ENCODE measurements at regions not wholly inside any gene's neighbourhood (a gene's known extent, or its start where the extent isn't known, plus 50 kb on each side); places are given as distances from the start of the nearest gene placed in this dataset.

DNA sequence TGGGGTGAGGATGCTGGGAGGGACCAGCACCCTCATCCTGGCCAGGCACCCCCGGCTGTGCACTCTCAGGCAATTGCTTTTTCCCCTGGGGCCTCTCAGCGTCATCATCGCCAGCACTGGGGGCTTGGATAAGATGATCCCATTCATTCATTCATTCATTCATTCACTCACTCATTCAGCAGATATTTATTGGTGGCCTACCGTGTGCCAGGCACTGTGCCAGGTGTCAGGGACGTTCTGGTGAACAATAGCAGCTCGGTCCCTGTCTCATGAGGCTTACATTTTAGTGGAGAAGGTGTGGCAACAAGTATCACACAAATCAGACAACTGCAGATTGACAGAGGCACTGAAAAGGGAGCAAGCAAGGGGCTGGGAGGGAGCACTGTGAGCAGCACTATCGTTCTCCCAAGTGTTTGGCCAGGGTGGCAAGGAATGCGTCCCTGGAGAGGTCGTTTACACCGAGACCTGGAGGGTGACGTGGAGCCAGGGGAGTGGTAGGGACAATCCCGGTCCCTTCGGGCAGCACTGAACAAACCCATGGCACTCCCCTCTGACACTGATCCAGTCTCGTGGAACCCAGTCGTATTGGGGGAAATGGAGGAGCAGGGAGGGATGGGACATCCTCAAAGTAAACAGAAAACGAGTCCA, 124.1 kb downstream of the PAPOLA start:
- Histone ChIP-seq H4K5ac (ENCODE audit: low read length) (no peak overlapping the region), H3K4ac (ENCODE audit: low read depth, low read length) (no peak overlapping the region), H3K79me2 (ENCODE audit: control insufficient read depth, insufficient read depth, low read length) (no peaks in the 10 kb centered on the region), H3K27ac (ENCODE audit: low read depth, low read length) (no peak overlapping the region), H2BK120ac (ENCODE audit: low read depth, low read length) (no peak overlapping the region), H3K18ac (ENCODE audit: low read length) (no peak overlapping the region), H3K79me1 (ENCODE audit: low read length) (no peaks in the 10 kb centered on the region), H2BK5ac (ENCODE audit: low read length) (no peak overlapping the region), H3K23ac (ENCODE audit: low read length) (no peak overlapping the region), H3K4me3 (ENCODE audit: low read length) (no peak overlapping the region), H3K36me3 (ENCODE audit: control insufficient read depth, insufficient read depth, low read length) (no peaks in the 10 kb centered on the region), H4K8ac (ENCODE audit: low read depth, low read length) (no peak overlapping the region), H3K4me1 (ENCODE audit: control insufficient read depth, low read depth, low read length) (no peaks in the 10 kb centered on the region), H3K9ac (ENCODE audit: low read length) (no peak overlapping the region), H3K4me2 (ENCODE audit: low read length) (no peak overlapping the region), H3K56ac (ENCODE audit: low read length) (no peak overlapping the region), H2BK15ac (replicated peaks; ENCODE audit: low read depth) (no peak overlapping the region), H2AK5ac (ENCODE audit: low read length) (no peak overlapping the region), H3K27me3 (ENCODE audit: insufficient read depth, low read length, poor library complexity) (no peaks in the 10 kb centered on the region)
- no peak for DNase-seq
- WGBS (ENCODE audit: extremely low coverage, insufficient coverage, low lambda C conversion rate): no CpG with 5 or more reads among the region's 16 CpGs

DNA sequence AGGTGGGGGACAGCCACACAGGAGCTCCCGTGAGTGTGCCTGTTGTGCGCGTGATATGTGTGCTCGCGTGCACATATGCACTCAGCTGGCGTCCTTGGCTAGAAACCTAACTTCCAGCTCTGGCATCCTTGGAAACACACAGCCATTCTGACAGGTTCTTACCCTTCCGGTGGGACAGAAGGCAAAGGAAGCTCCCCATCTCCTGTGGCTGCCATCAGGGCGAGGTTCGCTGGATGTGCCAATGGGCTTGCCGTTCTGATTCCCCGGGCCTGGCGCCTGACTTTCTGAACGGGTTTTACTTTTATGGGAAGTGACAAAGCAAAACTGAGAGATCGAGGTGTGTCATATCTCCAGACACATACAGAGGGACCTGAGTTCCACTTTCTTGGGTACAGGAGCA, 124.7 kb downstream of the PAPOLA start:
- H2BK5ac ChIP-seq (ENCODE audit: low read length): no peak overlapping the region
- H3K56ac ChIP-seq (ENCODE audit: low read length): no peak overlapping the region
- no peak overlapping the region for H4K5ac ChIP-seq (ENCODE audit: low read length)
- H3K27me3 ChIP-seq (ENCODE audit: insufficient read depth, low read length, poor library complexity): no peaks in the 10 kb centered on the region
- DNase-seq: no peak
- no peak overlapping the region for H4K8ac ChIP-seq (ENCODE audit: low read depth, low read length)
- H3K18ac ChIP-seq (ENCODE audit: low read length): no peak overlapping the region
- H3K4ac ChIP-seq (ENCODE audit: low read depth, low read length): no peak overlapping the region
- H3K36me3 ChIP-seq (ENCODE audit: control insufficient read depth, insufficient read depth, low read length): no peaks in the 10 kb centered on the region
- no CpG with 5 or more reads among the region's 14 CpGs for WGBS (ENCODE audit: extremely low coverage, insufficient coverage, low lambda C conversion rate)
- no peak overlapping the region for H2AK5ac ChIP-seq (ENCODE audit: low read length)
- no peak overlapping the region for H3K23ac ChIP-seq (ENCODE audit: low read length)
- H3K4me1 ChIP-seq (ENCODE audit: control insufficient read depth, low read depth, low read length): no peaks in the 10 kb centered on the region
- H3K4me2 ChIP-seq (ENCODE audit: low read length): no peak overlapping the region
- H3K4me3 ChIP-seq (ENCODE audit: low read length): no peak overlapping the region
- H3K27ac ChIP-seq (ENCODE audit: low read depth, low read length): no peak overlapping the region
- no peak overlapping the region for H2BK15ac ChIP-seq (replicated peaks; ENCODE audit: low read depth)
- no peaks in the 10 kb centered on the region for H3K79me1 ChIP-seq (ENCODE audit: low read length)
- no peaks in the 10 kb centered on the region for H3K79me2 ChIP-seq (ENCODE audit: control insufficient read depth, insufficient read depth, low read length)
- no peak overlapping the region for H2BK120ac ChIP-seq (ENCODE audit: low read depth, low read length)
- no peak overlapping the region for H3K9ac ChIP-seq (ENCODE audit: low read length)

DNA sequence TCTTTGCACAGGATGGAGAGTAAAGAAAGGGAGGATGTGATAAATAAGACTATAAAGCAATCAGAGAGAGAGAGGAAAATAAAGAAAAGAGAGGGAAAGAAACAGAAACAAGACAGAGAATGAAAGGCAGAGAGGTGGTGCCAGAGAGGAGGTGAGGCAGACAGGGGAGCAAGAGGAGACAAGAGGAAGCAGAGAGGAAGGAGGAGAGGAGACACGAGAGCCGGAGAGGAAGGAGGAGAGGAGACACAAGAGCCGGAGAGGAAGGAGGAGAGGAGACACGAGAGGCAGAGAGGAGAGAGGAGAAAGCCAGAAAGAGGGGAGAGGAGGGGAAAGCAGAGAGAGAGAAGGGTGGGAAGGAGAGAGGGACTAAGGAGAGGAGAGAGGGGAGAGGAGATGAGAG, 125.2 kb downstream of the PAPOLA start:
- H3K4me1 ChIP-seq (ENCODE audit: control insufficient read depth, low read depth, low read length): no peaks in the 10 kb centered on the region
- no peak overlapping the region for H3K4me2 ChIP-seq (ENCODE audit: low read length)
- no peak overlapping the region for H3K4me3 ChIP-seq (ENCODE audit: low read length)
- DNase-seq: no peak
- no CpG with 5 or more reads among the region's 4 CpGs for WGBS (ENCODE audit: extremely low coverage, insufficient coverage, low lambda C conversion rate)
- H3K36me3 ChIP-seq (ENCODE audit: control insufficient read depth, insufficient read depth, low read length): no peaks in the 10 kb centered on the region
- H2BK15ac ChIP-seq (replicated peaks; ENCODE audit: low read depth): no peak overlapping the region
- no peak overlapping the region for H3K4ac ChIP-seq (ENCODE audit: low read depth, low read length)
- H4K5ac ChIP-seq (ENCODE audit: low read length): no peak overlapping the region
- no peak overlapping the region for H2BK5ac ChIP-seq (ENCODE audit: low read length)
- no peak overlapping the region for H3K27ac ChIP-seq (ENCODE audit: low read depth, low read length)
- H3K18ac ChIP-seq (ENCODE audit: low read length): no peak overlapping the region
- no peak overlapping the region for H2BK120ac ChIP-seq (ENCODE audit: low read depth, low read length)
- H3K79me2 ChIP-seq (ENCODE audit: control insufficient read depth, insufficient read depth, low read length): no peaks in the 10 kb centered on the region
- no peak overlapping the region for H2AK5ac ChIP-seq (ENCODE audit: low read length)
- H3K56ac ChIP-seq (ENCODE audit: low read length): no peak overlapping the region
- no peaks in the 10 kb centered on the region for H3K79me1 ChIP-seq (ENCODE audit: low read length)
- no peak overlapping the region for H4K8ac ChIP-seq (ENCODE audit: low read depth, low read length)
- no peaks in the 10 kb centered on the region for H3K27me3 ChIP-seq (ENCODE audit: insufficient read depth, low read length, poor library complexity)
- no peak overlapping the region for H3K23ac ChIP-seq (ENCODE audit: low read length)
- H3K9ac ChIP-seq (ENCODE audit: low read length): no peak overlapping the region

DNA sequence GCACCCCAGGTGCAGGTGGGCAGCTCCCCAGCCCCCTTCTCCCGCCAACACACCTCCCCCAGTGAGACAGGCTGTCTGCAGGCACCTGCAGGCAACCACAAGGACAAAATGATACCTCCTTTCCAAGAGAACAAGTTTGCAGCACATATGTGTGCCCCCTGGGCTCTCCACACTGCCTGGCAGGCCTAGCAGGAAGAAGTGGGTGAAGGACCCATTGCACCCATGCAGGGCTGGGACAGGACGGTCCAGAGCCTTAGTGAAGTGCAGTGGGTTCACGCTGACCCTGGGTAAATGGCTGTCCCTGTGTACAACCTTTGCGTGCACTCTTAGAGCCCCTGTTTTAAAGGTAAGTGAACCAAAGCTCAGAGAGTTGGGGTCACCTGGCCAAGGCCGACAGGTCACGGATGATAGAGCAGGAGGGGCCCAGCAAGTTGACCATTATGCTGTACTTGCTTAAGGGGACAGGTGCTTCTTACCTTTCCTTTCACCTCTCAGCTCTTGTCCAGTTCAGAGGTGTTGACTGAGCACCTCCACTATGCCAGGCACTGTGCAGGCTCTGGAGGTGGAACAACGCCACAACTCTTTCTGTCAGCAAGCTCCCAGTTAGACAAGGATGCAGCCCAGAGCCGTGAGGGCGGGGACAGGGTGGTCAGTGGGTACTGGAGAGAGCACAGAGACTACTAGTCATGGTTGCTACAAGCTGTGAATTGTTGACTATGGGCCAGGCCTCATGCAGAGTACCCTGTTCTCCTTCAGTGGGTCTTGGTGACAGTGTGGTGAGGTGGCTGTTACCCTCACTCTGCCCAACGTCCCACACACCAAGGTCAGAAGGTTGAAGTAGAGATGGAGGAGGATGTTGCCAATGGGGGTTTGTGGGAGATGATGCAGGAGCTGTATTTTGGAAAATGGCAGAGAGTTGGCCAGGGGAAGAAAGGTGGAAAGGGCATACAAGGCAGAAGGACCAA, 125.9 kb downstream of the PAPOLA start:
- no peak overlapping the region for H3K18ac ChIP-seq (ENCODE audit: low read length)
- H3K27ac ChIP-seq (ENCODE audit: low read depth, low read length): no peak overlapping the region
- H3K9ac ChIP-seq (ENCODE audit: low read length): no peak overlapping the region
- no peak overlapping the region for H3K4ac ChIP-seq (ENCODE audit: low read depth, low read length)
- no peaks in the 10 kb centered on the region for H3K36me3 ChIP-seq (ENCODE audit: control insufficient read depth, insufficient read depth, low read length)
- no peak overlapping the region for H2AK5ac ChIP-seq (ENCODE audit: low read length)
- H2BK120ac ChIP-seq (ENCODE audit: low read depth, low read length): no peak overlapping the region
- no peaks in the 10 kb centered on the region for H3K4me1 ChIP-seq (ENCODE audit: control insufficient read depth, low read depth, low read length)
- no peak overlapping the region for H3K4me2 ChIP-seq (ENCODE audit: low read length)
- H3K27me3 ChIP-seq (ENCODE audit: insufficient read depth, low read length, poor library complexity): no peaks in the 10 kb centered on the region
- no peak overlapping the region for H4K5ac ChIP-seq (ENCODE audit: low read length)
- H3K23ac ChIP-seq (ENCODE audit: low read length): no peak overlapping the region
- no peak overlapping the region for H2BK15ac ChIP-seq (replicated peaks; ENCODE audit: low read depth)
- H3K79me2 ChIP-seq (ENCODE audit: control insufficient read depth, insufficient read depth, low read length): no peaks in the 10 kb centered on the region
- no peak for DNase-seq
- no peaks in the 10 kb centered on the region for H3K79me1 ChIP-seq (ENCODE audit: low read length)
- no peak overlapping the region for H2BK5ac ChIP-seq (ENCODE audit: low read length)
- H3K4me3 ChIP-seq (ENCODE audit: low read length): no peak overlapping the region
- no CpG with 5 or more reads among the region's 10 CpGs for whole genome bisulfite sequencing (ENCODE audit: extremely low coverage, insufficient coverage, low lambda C conversion rate)
- no peak overlapping the region for H4K8ac ChIP-seq (ENCODE audit: low read depth, low read length)
- H3K56ac ChIP-seq (ENCODE audit: low read length): no peak overlapping the region

DNA sequence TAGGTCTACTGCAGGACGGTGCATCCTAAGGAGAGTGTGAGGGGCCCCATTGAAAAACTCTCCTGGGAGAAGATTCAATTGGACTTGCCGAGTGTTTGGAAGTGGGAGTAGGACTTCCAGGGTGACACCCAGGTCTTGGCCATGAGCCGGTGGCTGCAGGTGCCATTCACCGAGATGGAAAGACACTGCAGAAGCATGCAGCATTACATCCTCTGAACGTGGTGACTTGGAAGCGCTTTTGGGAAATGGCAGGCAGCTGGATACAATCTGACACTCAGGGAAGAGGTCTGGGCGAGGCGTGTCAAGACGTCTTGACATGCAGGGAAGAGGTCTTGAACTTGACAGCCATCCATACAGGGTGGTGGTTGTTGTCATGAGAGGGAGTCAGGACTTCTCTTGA, 126.9 kb downstream of the PAPOLA start:
- Histone ChIP-seq H3K79me2 (ENCODE audit: control insufficient read depth, insufficient read depth, low read length) (no peaks in the 10 kb centered on the region), H2BK15ac (replicated peaks; ENCODE audit: low read depth) (no peak overlapping the region), H3K27ac (ENCODE audit: low read depth, low read length) (no peak overlapping the region), H3K4me1 (ENCODE audit: control insufficient read depth, low read depth, low read length) (no peaks in the 10 kb centered on the region), H3K18ac (ENCODE audit: low read length) (no peak overlapping the region), H3K56ac (ENCODE audit: low read length) (no peak overlapping the region), H3K23ac (ENCODE audit: low read length) (no peak overlapping the region), H3K27me3 (ENCODE audit: insufficient read depth, low read length, poor library complexity) (no peaks in the 10 kb centered on the region), H4K5ac (ENCODE audit: low read length) (no peak overlapping the region), H3K4ac (ENCODE audit: low read depth, low read length) (no peak overlapping the region), H2BK120ac (ENCODE audit: low read depth, low read length) (no peak overlapping the region), H2AK5ac (ENCODE audit: low read length) (no peak overlapping the region), H3K4me2 (ENCODE audit: low read length) (no peak overlapping the region), H3K36me3 (ENCODE audit: control insufficient read depth, insufficient read depth, low read length) (no peaks in the 10 kb centered on the region), H3K9ac (ENCODE audit: low read length) (no peak overlapping the region), H4K8ac (ENCODE audit: low read depth, low read length) (no peak overlapping the region), H2BK5ac (ENCODE audit: low read length) (no peak overlapping the region), H3K79me1 (ENCODE audit: low read length) (no peaks in the 10 kb centered on the region), H3K4me3 (ENCODE audit: low read length) (no peak overlapping the region)
- WGBS (ENCODE audit: extremely low coverage, insufficient coverage, low lambda C conversion rate): no CpG with 5 or more reads among the region's 9 CpGs
- DNase-seq: no peak
